Esophagus squamous epithelium (tissue), 5 donors: ENCODE measurements at regions not wholly inside any gene's neighbourhood (a gene's known extent, or its start where the extent isn't known, plus 50 kb on each side); places are given as distances from the start of the nearest gene placed in this dataset.

Source experiments
- DNase-seq: peaks from one replicate; lab custom pipeline; 2025; lab: John Stamatoyannopoulos, UW
- H3K27ac ChIP-seq, 4 donors: fragments of 200-600 bp; sonication (generic); one replicate each; pipeline ENCODE4 v1.5.1; 2016 to 2019; ENCODE audit warnings: mild to moderate bottlenecking in 1 of 4
- H3K27me3 ChIP-seq, 4 donors: fragments of 200-600 bp; sonication (generic); 1 replicate in 3 of 4; 2 replicates in 1 of 4; pipeline versions ENCODE4 v1.5.1 to v1.6.0; 2017 to 2021; ENCODE audit warnings: antibody characterized with exemption in 1 of 4
- H3K36me3 ChIP-seq, 3 donors: fragments of 200-600 bp; sonication (generic); one replicate each; pipeline ENCODE4 v1.5.1; 2016 to 2019
- H3K4me1 ChIP-seq, 3 donors: fragments of 200-600 bp; sonication (generic); one replicate each; pipeline ENCODE4 v1.5.1; 2017 to 2019
- H3K4me3 ChIP-seq, 4 donors: fragments of 200-600 bp; sonication (generic); 1 replicate in 3 of 4; 2 replicates in 1 of 4; pipeline ENCODE4 v1.5.1; 2016 to 2019; ENCODE audit warnings: mild to moderate bottlenecking in 2 of 4, moderate library complexity in 1 of 4
- H3K9me3 ChIP-seq, 3 donors: fragments of 200-600 bp; sonication (generic); one replicate each; pipeline ENCODE4 v1.5.1; 2016 to 2019
- CTCF ChIP-seq, 6 experiments: fragments of 450-650 bp in 4 of 6; fragments of 200-600 bp in 2 of 6; sonication (generic) in 2 of 6; IDR thresholded peaks; one replicate each; pipeline ENCODE4 v1.5.1; 2016 to 2019; ENCODE audit warnings: antibody characterized with exemption in 6 of 6, mild to moderate bottlenecking in 4 of 6, moderate library complexity in 4 of 6
- POLR2A ChIP-seq, 4 donors: fragments of 450-650 bp; IDR thresholded peaks; one replicate each; pipeline ENCODE4 v1.6.1; 2017; ENCODE audit warnings: antibody characterized with exemption in 4 of 4, mild to moderate bottlenecking in 4 of 4, moderate library complexity in 3 of 4
- WGBS, 2 donors: methylation state at CpG; one replicate each; pipeline ENCODE4 v1.1.5; 2018; 5-methylcytosine and 5-hydroxymethylcytosine counted together
- intact Hi-C: fragments of 100-400 bp; cut with DNase I; formaldehyde crosslinking; loops from one replicate; pipeline ENCODE4 v1.15.0; 2022
- donor health status: DM: yes; HTN: yes; CAD: no.

DNA sequence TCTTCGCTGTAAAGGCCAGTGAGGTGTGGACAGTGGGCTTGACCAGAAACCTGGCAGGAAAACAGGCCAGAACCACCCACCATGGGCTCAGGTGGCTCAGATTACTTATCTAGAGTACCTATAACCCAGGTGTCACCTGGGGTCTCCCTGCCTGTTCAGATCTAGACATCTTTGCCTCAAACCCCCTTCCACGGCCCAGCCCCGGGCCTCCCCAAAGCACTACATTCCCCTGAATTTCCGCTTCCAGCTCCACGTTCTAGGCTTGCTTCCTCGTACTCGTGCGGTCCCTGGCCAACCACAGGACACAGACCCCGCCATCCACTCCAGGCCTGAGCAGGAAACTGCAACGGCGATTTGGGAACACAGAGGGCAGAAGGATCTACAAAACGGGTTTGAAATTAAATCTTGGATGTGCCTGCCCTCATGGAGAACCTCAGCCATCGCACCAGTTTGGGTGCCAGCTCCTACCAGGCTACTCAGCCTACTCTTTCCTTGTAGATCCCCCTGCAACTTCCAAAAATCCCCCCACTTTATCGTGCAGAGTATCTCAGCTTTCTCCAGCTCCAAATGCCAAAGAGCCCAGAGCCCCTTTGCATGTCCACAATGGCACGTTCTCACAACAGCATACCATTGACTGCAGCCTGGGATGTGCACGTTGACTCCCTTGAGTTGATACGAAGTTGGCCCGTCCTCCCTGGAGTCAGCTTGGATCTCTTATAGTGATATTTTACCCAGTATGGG lies 62.7 kb upstream of the CACUL1 start:
- Histone ChIP-seq H3K4me1 (peaks cover 0 to 5% (median 0%) of the 10 kb centered on the region in 3 donors), H3K4me3 (no peak overlapping the region), H3K27ac (no peak overlapping the region), H3K27me3 (no peaks in the 10 kb centered on the region), H3K36me3 (no peaks in the 10 kb centered on the region), H3K9me3 (no peaks in the 10 kb centered on the region)
- DNase-seq, result no peak
- WGBS, 2 donors, result 87 to 88% methylated on average over 14 to 18 of the region's 18 CpGs
- intact Hi-C loops, result no loop called here
- TF ChIP-seq POLR2A (IDR thresholded peaks at IDR 0.05), result no peak
- TF ChIP-seq CTCF (IDR thresholded peaks at IDR 0.05), result no peak

DNA sequence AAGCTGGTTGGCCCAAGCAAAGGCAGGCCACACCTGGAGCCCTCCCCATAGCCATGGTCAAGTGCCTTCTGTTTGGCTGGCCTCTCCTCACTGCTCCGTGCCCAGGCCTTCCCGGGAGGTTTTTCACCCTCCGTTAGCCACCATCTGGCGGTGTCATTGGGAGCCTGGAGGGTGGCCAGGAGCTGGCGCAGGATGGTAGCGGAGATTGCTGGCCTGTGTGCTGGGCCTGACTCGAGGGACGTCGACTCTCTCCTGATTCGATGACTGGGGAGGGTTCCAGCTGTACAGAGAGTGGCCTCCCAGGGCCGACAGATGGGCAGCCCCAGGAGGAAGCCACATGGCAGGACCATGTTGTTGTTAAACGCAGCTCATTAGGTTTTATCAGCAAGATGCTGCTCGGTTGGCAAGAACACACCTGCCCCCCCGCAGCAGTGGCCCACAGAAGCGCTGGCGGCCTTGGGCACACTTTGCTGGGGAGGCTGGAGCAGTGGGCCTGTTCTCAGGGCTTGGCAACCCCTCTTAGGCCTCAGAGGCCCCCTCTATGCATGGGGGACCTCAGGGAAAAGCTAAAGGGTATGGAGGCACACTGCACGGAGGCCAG lies 64.0 kb upstream of the CACUL1 start:
- Histone ChIP-seq H3K4me1 (peaks cover 0 to 5% (median 0%) of the 10 kb centered on the region in 3 donors), H3K36me3 (no peaks in the 10 kb centered on the region), H3K27me3 (no peaks in the 10 kb centered on the region), H3K4me3 (no peak overlapping the region), H3K9me3 (no peaks in the 10 kb centered on the region), H3K27ac (no peak overlapping the region)
- TF ChIP-seq CTCF (IDR thresholded peaks at IDR 0.05), result no peak
- TF ChIP-seq POLR2A (IDR thresholded peaks at IDR 0.05), result no peak
- no CpG with 5 or more reads among the region's 17 CpGs for WGBS, 2 donors
- no peak for DNase-seq
- intact Hi-C loops, result no loop called here

DNA sequence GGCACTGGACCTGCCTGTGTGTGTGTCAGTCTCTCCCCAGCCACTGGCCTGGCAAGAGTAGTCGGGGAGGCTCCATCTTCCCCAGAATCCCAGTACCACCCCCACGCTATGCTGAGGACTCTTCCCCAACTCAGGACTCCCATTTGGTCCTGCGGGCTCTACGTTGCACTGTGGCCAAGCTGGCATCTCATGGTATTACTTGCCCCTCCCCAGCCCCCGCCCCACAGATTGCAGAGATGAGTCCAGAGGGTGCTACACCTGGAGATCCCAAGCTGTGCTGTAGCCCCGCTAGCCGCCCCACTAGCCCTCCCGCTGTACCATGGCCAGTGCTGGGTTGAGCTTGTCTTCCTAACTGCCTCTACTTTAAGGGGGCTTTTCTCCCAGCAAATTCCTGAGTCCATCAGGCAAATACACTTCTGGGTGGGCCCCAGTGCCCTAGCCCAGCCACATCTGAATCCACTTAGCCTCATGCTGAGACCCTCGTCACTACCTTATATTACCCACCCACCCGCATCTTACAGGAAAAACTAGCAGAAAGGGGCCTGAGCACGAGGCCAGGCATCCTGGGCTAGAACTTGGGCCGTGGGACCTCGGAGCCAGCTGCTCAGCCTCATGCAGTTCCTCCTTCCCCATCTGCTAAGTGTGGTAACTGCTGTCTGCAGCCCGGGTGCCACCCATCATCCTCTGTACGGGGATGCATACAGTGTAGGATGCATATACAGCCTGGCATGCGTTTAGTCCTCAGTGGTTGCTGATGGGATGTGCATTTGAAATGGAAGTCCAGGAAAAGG lies 65.8 kb upstream of the CACUL1 start:
- no peak for DNase-seq
- 79 to 84% methylated on average over 14 of the region's 16 CpGs for WGBS, 2 donors
- intact Hi-C loops, result no loop called here
- no peaks in the 10 kb centered on the region for H3K36me3 ChIP-seq
- H3K27me3 ChIP-seq, result no peaks in the 10 kb centered on the region
- no peak for TF ChIP-seq CTCF (IDR thresholded peaks at IDR 0.05)
- no peak for TF ChIP-seq POLR2A (IDR thresholded peaks at IDR 0.05)
- H3K27ac ChIP-seq, result no peak overlapping the region
- H3K4me3 ChIP-seq, result no peak overlapping the region
- H3K4me1 ChIP-seq, result peaks cover 0 to 5% (median 0%) of the 10 kb centered on the region in 3 donors
- H3K9me3 ChIP-seq, result no peaks in the 10 kb centered on the region

DNA sequence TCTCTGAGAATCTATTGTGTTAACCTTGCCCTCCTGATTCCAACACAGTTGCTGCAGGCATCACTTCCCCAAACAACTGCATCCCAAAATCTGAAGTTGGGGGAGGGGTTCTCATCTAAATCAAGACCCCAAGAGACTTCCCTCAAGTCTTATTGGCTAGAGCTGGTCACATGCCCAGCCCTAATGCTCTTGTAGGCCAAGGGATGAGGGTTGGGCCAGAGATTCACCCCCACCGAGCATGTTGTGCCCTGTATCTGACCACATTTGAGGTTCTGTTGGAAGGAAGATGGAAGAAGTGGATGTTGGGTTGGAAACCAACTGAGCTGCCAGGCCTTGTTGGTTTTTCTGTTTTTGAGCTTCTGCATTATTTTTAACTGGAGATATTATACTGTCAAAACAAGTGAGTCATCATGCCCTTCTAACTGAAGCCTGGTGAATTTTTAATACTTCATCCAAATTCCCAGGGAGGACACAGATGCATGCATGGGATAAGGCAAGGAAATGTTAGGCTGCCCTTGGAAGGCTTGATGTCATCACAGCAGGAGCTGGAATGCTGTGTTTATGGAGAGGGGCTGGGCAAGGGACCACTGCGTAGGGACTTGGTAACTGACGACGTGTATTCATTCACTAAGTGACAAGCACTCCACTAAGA lies 68.6 kb upstream of the CACUL1 start:
- no peak for DNase-seq
- no peak overlapping the region for H3K4me3 ChIP-seq
- WGBS, 2 donors, result 79 to 90% methylated on average over 4 of the region's 4 CpGs
- no peak overlapping the region for H3K27ac ChIP-seq
- H3K4me1 ChIP-seq, result no peaks in the 10 kb centered on the region
- H3K36me3 ChIP-seq, result no peaks in the 10 kb centered on the region
- TF ChIP-seq POLR2A (IDR thresholded peaks at IDR 0.05) (no peak), CTCF (IDR thresholded peaks at IDR 0.05) (no peak)
- no peaks in the 10 kb centered on the region for H3K9me3 ChIP-seq
- H3K27me3 ChIP-seq, result no peaks in the 10 kb centered on the region
- intact Hi-C loops, result no loop called here
